Endometrium (tissue), 2 donors: ENCODE measurements at regions not wholly inside any gene's neighbourhood (a gene's known extent, or its start where the extent isn't known, plus 50 kb on each side); places are given as distances from the start of the nearest gene placed in this dataset.
"Not testable (repeated sequence)": the region's sequence is repeated elsewhere in the genome, so short reads cannot be mapped to it uniquely, and the experiment has no call there.

Experiments used
- FAIRE-seq: peaks from 2 replicates; lab custom pipeline; 2012; peaks lifted over from hg19 to GRCh38; lab: Jason Lieb, UNC
- donor health status: control.
- donor health status: control.

GRCh38 chr3:102909904-102910303 lies 475.1 kb downstream of the ZPLD1 start:
- no peak for FAIRE-seq

- no peak for FAIRE-seq
Measured at GRCh38 chr3:102916532-102916931, 481.7 kb downstream of the ZPLD1 start.

GRCh38 chr3:102926618-102927017 lies 491.8 kb downstream of the ZPLD1 start:
- FAIRE-seq: no peak

- FAIRE-seq: no peak
Measured at GRCh38 chr3:102933377-102933776, 498.6 kb downstream of the ZPLD1 start.

GRCh38 chr3:102936511-102937045 lies 501.8 kb downstream of the ZPLD1 start:
- FAIRE-seq: no peak

- FAIRE-seq: no peak
Measured at GRCh38 chr3:102941786-102942185, 507.0 kb downstream of the ZPLD1 start.

- not testable (repeated sequence) for FAIRE-seq
Measured at GRCh38 chr3:102946445-102946844, 511.6 kb downstream of the ZPLD1 start.

- no peak for FAIRE-seq
Measured at GRCh38 chr3:102972350-102972749, 537.5 kb downstream of the ZPLD1 start.

- no peak for FAIRE-seq
Measured at GRCh38 chr3:102974333-102974732, 539.5 kb downstream of the ZPLD1 start.

GRCh38 chr3:102979191-102979590 lies 544.4 kb downstream of the ZPLD1 start:
- no peak for FAIRE-seq

GRCh38 chr3:102979682-102980354 lies 545.0 kb downstream of the ZPLD1 start:
- FAIRE-seq: peak; percentile 81

GRCh38 chr3:102980355-102980696 lies 545.5 kb downstream of the ZPLD1 start:
- FAIRE-seq: no peak

- no peak for FAIRE-seq
Measured at GRCh38 chr3:103002425-103003176, 567.8 kb downstream of the ZPLD1 start.

GRCh38 chr3:103006526-103007183 lies 571.8 kb downstream of the ZPLD1 start:
- no peak for FAIRE-seq

GRCh38 chr3:103009609-103010008 lies 574.8 kb downstream of the ZPLD1 start:
- FAIRE-seq: no peak

GRCh38 chr3:103025880-103026279 lies 591.1 kb downstream of the ZPLD1 start:
- no peak for FAIRE-seq

GRCh38 chr3:103033841-103034240 lies 599.0 kb downstream of the ZPLD1 start:
- no peak for FAIRE-seq

GRCh38 chr3:103047640-103048039 lies 612.8 kb downstream of the ZPLD1 start:
- FAIRE-seq: no peak

GRCh38 chr3:103048068-103048722 lies 613.4 kb downstream of the ZPLD1 start:
- FAIRE-seq: no peak

- FAIRE-seq: no peak
Measured at GRCh38 chr3:103052236-103052830, 617.5 kb downstream of the ZPLD1 start.

- no peak for FAIRE-seq
Measured at GRCh38 chr3:103055021-103055520, 620.3 kb downstream of the ZPLD1 start.

- FAIRE-seq: no peak
Measured at GRCh38 chr3:103056542-103056941, 621.7 kb downstream of the ZPLD1 start.
